Left ventricle myocardium inferior (tissue), 1 donor: ENCODE measurements at regions not wholly inside any gene's neighbourhood (a gene's known extent, or its start where the extent isn't known, plus 50 kb on each side); places are given as distances from the start of the nearest gene placed in this dataset.

Experiments
- DNase-seq: peaks from one replicate; pipeline ENCODE4 v3.0.0-alpha.2; 2020
- H3K27ac ChIP-seq: fragments of 200-600 bp; replicated peaks from 2 replicates; pipeline ENCODE4 v1.8.0; 2021
- H3K27me3 ChIP-seq: fragments of 200-600 bp; 2 replicates; pipeline ENCODE4 v1.8.0; 2021; ENCODE audit warnings: low read depth
- H3K36me3 ChIP-seq: fragments of 200-600 bp; 2 replicates; pipeline ENCODE4 v1.8.0; 2021
- H3K4me1 ChIP-seq: fragments of 200-600 bp; 2 replicates; pipeline ENCODE4 v1.8.0; 2021
- H3K4me3 ChIP-seq: fragments of 200-600 bp; 2 replicates; pipeline ENCODE4 v1.8.0; 2021; ENCODE audit warnings: mild to moderate bottlenecking, moderate library complexity
- H3K9me3 ChIP-seq: fragments of 200-600 bp; replicated peaks from 2 replicates; pipeline ENCODE4 v1.8.0; 2021
- intact Hi-C: fragments of 100-400 bp; cut with micrococcal nuclease; formaldehyde crosslinking; loops from one replicate; pipeline ENCODE4 v1.11.0; 2022
- TF ChIP-seq, protein P1 (sequence below): fragments of 200-600 bp; IDR thresholded peaks from 2 replicates; pipeline ENCODE4 v1.8.0; 2021; ENCODE audit warnings: antibody characterized with exemption, mild to moderate bottlenecking, borderline replicate concordance
- donor health status: DM: no; HTN: yes; CAD: no; lungs with severe emphysema.

DNA sequence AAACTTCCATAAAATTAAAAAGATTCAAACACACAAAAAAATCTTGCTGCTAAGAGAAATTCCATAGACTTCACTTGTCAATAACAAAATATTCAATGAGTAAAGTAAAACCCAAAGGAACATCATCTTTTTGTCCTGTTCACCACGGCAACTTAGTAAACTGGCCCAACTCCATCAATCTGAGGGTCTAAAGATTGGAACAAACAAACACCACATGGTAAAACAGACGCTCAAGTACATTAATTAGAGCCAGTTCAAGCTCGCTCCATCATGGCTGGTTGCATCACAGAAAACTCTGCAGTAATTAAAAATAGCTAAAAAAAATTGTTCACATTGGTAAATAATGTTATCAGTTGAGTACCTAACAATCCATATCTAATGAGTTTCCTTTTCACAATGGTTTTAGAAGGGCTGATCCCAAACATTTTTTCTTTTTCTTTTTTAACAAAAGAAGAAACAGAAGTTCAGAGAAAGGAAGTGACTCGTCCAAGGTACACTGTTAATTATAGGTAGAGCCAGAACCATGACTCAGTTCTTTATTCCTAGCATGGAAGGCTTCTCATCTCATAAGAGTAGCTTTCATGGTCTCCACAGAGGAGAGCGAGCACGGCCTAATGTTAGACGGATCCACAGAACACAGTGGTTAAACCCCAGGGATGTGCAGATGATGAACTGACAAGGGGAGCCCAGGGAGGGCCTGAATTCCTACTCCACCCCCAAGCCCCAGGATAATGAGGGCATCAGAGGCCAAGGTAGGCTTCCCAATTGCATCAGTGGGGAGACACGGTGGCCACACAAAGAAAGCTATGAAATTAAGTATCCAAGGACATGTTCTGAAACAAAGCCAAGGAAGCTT lies 79.2 kb upstream of the ARHGEF3 start:
- intact Hi-C loops: no loop called here
- H3K4me3 ChIP-seq: no peak overlapping the region
- H3K36me3 ChIP-seq: no peaks in the 10 kb centered on the region
- no peak overlapping the region for H3K27ac ChIP-seq
- H3K4me1 ChIP-seq: peaks cover 25% of the 10 kb centered on the region
- H3K27me3 ChIP-seq: no peaks in the 10 kb centered on the region
- no peaks in the 10 kb centered on the region for H3K9me3 ChIP-seq
- TF ChIP-seq, protein P1, sequence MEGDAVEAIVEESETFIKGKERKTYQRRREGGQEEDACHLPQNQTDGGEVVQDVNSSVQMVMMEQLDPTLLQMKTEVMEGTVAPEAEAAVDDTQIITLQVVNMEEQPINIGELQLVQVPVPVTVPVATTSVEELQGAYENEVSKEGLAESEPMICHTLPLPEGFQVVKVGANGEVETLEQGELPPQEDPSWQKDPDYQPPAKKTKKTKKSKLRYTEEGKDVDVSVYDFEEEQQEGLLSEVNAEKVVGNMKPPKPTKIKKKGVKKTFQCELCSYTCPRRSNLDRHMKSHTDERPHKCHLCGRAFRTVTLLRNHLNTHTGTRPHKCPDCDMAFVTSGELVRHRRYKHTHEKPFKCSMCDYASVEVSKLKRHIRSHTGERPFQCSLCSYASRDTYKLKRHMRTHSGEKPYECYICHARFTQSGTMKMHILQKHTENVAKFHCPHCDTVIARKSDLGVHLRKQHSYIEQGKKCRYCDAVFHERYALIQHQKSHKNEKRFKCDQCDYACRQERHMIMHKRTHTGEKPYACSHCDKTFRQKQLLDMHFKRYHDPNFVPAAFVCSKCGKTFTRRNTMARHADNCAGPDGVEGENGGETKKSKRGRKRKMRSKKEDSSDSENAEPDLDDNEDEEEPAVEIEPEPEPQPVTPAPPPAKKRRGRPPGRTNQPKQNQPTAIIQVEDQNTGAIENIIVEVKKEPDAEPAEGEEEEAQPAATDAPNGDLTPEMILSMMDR: no peak
- no peak for DNase-seq

DNA sequence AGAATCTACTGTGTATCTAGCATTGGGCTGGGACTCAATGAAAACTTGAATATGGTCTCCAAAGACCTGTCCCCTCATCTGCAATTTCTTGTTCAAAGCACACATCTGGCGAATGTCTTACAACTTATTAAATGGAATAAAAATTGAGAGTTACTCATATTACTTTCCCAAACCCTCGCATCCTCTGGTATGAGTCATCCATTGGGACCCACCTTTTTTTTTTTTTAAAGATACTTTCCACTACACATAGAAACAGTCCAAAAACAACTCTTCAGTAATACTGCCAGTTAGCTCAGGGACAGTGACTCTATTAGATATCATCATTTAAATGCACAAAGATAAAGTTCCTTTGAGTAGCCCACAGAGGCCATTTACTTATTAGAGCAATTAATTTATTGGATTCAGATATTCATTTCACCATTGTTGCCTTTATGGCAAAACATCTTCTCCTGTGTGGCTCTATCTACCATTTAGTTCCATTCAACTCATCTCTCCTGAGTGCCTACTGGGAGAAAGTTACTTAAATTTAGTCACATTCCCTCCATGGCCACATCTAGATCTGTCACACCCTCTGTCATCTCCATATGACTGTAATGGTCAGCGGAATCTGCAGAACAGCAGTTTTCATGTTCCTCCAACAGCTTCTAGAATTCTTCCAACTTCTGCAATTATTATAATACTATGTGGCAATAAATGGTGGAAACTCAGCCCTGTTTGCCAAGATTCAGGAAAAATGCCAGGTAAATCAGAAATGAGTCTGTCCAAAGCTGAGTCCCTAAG lies 77.9 kb upstream of the ARHGEF3 start:
- H3K36me3 ChIP-seq: no peaks in the 10 kb centered on the region
- DNase-seq: no peak
- intact Hi-C loops: no loop called here
- H3K4me3 ChIP-seq: no peak overlapping the region
- peaks cover 25% of the 10 kb centered on the region for H3K4me1 ChIP-seq
- TF ChIP-seq, protein P1: no peak
- H3K9me3 ChIP-seq: no peaks in the 10 kb centered on the region
- peak overlapping the region; percentile 66 for H3K27ac ChIP-seq
- H3K27me3 ChIP-seq: no peaks in the 10 kb centered on the region

DNA sequence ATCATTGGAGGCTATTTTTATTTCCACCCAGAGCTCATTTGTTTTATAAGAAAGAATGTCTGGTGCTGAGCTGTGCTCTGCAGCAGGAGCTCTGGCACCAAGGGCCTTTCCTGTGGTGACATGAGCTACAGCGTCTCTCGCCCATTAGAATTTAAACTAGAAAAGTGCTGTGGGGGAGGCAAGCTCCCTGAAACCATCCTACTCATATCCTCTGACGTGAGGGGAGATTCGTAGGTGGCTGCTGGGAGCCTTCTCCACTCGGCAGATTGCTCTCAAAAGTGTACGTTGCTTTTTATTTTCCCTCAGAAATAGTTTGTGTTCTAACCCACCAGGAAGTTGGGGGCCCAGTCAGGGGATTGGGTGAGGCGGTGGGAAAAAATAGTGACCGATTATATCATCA lies 76.3 kb upstream of the ARHGEF3 start:
- Histone ChIP-seq H3K27me3 (no peaks in the 10 kb centered on the region), H3K36me3 (no peaks in the 10 kb centered on the region), H3K4me3 (peak overlapping the region; percentile 20), H3K9me3 (no peaks in the 10 kb centered on the region), H3K27ac (peak overlapping the region; percentile 66), H3K4me1 (peaks cover 25% of the 10 kb centered on the region)
- no peak for DNase-seq
- TF ChIP-seq, protein P1: no peak
- intact Hi-C loops: no loop called here

DNA sequence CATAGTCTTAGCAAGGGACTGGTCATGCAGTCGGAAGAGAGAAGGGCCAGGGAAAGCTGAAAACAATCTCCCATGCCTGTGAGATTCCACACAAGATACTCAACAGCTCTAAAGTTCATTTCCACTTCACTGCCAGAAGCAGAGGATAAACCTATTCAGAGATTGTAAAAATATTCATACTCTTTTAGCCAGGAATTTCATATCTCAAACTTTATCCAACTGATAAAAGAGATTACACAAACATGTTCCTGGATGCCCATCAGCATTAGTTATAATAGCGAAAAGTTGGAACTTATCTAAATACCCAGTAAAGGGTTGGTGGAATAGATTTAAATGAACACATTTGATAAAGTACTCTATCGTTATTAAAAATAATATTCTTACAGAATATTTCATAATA lies 75.2 kb upstream of the ARHGEF3 start:
- no peak for DNase-seq
- TF ChIP-seq, protein P1: no peak
- intact Hi-C loops: no loop called here

DNA sequence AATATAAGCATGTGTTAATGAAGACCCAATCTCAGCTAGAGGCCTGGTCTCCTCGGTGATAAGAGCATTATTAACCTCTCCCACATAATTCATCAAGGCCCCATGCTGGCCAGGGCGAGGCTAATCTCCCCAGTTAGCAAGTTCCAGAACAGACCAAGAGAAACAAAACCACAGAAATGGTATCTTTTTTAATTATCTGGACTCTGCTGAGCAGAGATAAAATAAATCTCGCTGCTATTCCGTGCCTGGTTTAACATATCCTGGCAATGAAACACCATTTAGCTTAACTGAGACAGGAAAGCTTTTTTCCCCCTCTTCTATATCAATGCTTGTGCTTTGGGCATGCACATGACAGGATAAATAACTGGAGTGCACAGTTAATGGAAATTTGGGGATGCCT lies 72.5 kb upstream of the ARHGEF3 start:
- TF ChIP-seq, protein P1: no peak
- no peak overlapping the region for H3K27ac ChIP-seq
- H3K4me3 ChIP-seq: no peak overlapping the region
- H3K9me3 ChIP-seq: no peaks in the 10 kb centered on the region
- H3K4me1 ChIP-seq: peaks cover 20% of the 10 kb centered on the region
- DNase-seq: no peak
- no peaks in the 10 kb centered on the region for H3K27me3 ChIP-seq
- no peaks in the 10 kb centered on the region for H3K36me3 ChIP-seq
- intact Hi-C loops: no loop called here

More for the DNA sequence above, 75.2 kb upstream of the ARHGEF3 start:
- peaks cover 25% of the 10 kb centered on the region for H3K4me1 ChIP-seq
- H3K9me3 ChIP-seq: no peaks in the 10 kb centered on the region
- H3K4me3 ChIP-seq: no peak overlapping the region
- no peak overlapping the region for H3K27ac ChIP-seq
- no peaks in the 10 kb centered on the region for H3K36me3 ChIP-seq
- H3K27me3 ChIP-seq: no peaks in the 10 kb centered on the region
